Stimulated activated memory B cell treated with anti-CD40 and anti-IgM and Interleukin-4, amounts not matched to agents 10 μg/mL and 1 μg/mL and 100 μg/mL, for 72 hours (primary cell): ENCODE measurements at regions not wholly inside any gene's neighbourhood (a gene's known extent, or its start where the extent isn't known, plus 50 kb on each side); places are given as distances from the start of the nearest gene placed in this dataset.
A peak's percentile ranks its signal among the peaks of the same experiment; 100 is the strongest.
"Not testable (repeated sequence)": the region's sequence is repeated elsewhere in the genome, so short reads cannot be mapped to it uniquely, and the experiment has no call there.

Experiments
- ATAC-seq: fragments of 150-1000 bp; cut with Tn5 transposase; 2 replicates; pipeline ENCODE4 v1.10.0; 2021
- H3K27ac Mint-ChIP-seq: one replicate; pipeline ENCODE4 v1.8.0; 2022; ENCODE audit warnings: mild to moderate bottlenecking, mixed read lengths
- H3K27me3 Mint-ChIP-seq: one replicate; pipeline ENCODE4 v1.8.0; 2022; ENCODE audit warnings: mixed read lengths
- H3K36me3 Mint-ChIP-seq: one replicate; pipeline ENCODE4 v1.8.0; 2022; ENCODE audit warnings: mixed read lengths
- H3K4me1 Mint-ChIP-seq: one replicate; pipeline ENCODE4 v1.8.0; 2022; ENCODE audit warnings: mixed read lengths
- H3K4me3 Mint-ChIP-seq: one replicate; pipeline ENCODE4 v1.8.0; 2022; ENCODE audit warnings: mild to moderate bottlenecking, moderate library complexity, mixed read lengths
- H3K9me3 Mint-ChIP-seq: one replicate; pipeline ENCODE4 v1.8.0; 2022; ENCODE audit warnings: mixed read lengths

- Mint-ChIP-seq H3K36me3 (no peaks in the 10 kb centered on the region), H3K27me3 (no peaks in the 10 kb centered on the region), H3K27ac (no peak overlapping the region), H3K4me1 (no peaks in the 10 kb centered on the region), H3K9me3 (peaks cover 13% of the 10 kb centered on the region), H3K4me3 (no peak overlapping the region)
- no peak for ATAC-seq
Observed at GRCh38 chr2:190150413-190150812, 87.9 kb upstream of the MSTN start.

DNA sequence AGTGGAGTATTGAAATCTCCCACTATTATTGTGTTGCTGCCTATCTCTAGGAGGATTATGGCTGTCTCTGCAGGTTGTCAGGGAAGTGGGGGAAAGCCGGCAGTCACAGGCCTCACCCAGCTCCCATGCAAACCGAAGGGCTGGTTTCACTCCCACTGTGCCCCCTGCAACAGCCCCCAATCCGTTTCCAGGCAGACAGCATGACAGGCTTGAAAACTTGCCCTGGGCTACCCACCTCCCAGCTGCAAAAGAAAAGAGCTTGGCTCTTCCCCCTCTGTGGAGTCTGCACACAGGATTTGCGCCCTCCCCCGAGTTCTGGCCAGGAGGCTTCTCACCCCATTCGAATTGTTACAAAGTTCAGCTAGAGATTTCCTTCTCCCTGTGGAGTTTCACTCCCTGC is 87.4 kb upstream of the MSTN start:
- no peaks in the 10 kb centered on the region for H3K36me3 Mint-ChIP-seq

DNA sequence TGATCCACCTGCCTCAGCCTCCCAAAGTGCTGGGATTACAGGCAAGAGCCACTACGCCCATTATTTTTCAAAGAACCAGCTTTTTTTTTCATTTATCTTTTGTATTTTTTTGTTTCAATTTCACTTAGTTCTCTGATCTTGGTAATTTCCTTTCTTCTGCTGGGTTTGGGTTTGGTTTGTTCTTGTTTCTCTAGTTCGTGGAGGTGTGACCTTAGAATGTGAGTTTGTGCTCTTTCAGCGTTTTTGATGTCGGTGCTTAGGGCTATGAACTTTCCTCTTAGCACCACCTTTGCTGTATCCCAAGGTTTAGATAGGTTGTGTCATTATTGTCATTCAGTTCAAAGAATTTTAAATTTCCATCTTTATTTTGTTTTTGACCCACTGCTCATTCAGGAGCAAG is 86.7 kb upstream of the MSTN start:
- Mint-ChIP-seq H3K4me1 (no peaks in the 10 kb centered on the region), H3K27me3 (no peaks in the 10 kb centered on the region), H3K36me3 (no peaks in the 10 kb centered on the region), H3K9me3 (peaks cover 13% of the 10 kb centered on the region), H3K4me3 (no peak overlapping the region), H3K27ac (no peak overlapping the region)
- no peak for ATAC-seq

More for the DNA sequence above, 87.4 kb upstream of the MSTN start:
- H3K27me3 Mint-ChIP-seq: no peaks in the 10 kb centered on the region
- ATAC-seq: no peak
- no peak overlapping the region for H3K27ac Mint-ChIP-seq
- peaks cover 13% of the 10 kb centered on the region for H3K9me3 Mint-ChIP-seq
- no peak overlapping the region for H3K4me3 Mint-ChIP-seq
- H3K4me1 Mint-ChIP-seq: no peaks in the 10 kb centered on the region

DNA sequence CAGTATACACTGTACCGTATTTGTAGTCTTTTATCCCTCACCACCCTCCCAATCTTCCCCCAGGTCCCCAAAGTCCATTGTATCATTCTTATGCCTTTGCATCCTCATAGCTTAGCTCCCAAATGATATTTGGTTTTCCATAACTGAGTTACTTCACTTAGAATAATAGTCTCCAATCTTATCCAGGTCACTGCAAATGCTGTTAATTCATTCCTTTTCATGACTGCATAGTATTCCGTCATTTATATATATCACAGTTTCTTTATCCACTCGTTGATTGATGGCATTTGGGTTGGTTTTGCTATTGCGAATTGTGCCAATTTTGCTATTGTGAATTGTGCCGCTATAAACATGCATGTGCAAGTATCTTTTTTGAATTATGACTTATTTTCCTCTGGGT is 83.6 kb upstream of the MSTN start:
- not testable (repeated sequence) for ATAC-seq, H3K27me3 Mint-ChIP-seq, H3K4me1 Mint-ChIP-seq, H3K4me3 Mint-ChIP-seq, H3K27ac Mint-ChIP-seq, H3K36me3 Mint-ChIP-seq
- peaks cover 14% of the 10 kb centered on the region for H3K9me3 Mint-ChIP-seq

- not testable (repeated sequence) for ATAC-seq
- peaks cover 27% of the 10 kb centered on the region for H3K9me3 Mint-ChIP-seq
Observed at GRCh38 chr2:190140474-190140873, 77.9 kb upstream of the MSTN start.

DNA sequence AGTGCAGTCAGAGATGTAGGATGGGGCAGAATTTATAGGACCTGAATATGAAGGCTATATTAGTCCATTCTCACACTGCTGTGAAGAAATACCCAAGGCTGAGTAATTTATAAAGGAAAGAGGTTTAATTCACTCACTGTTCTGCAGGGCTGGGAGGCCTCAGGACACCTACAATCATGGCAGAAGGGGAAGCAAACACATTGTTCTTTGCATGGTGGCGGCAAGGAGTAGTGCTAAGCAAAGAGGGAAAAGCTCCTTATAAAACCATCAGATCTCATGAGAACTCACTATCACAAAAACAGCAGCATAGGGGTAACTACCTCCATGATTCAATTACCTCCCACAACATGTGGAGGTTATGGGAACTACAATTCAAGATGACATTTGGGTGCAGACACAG is 76.8 kb upstream of the MSTN start:
- no peak for ATAC-seq
- Mint-ChIP-seq H3K9me3 (peaks cover 27% of the 10 kb centered on the region), H3K27me3 (no peaks in the 10 kb centered on the region), H3K4me3 (no peak overlapping the region), H3K4me1 (no peaks in the 10 kb centered on the region), H3K36me3 (peaks cover 29% of the 10 kb centered on the region), H3K27ac (no peak overlapping the region)

More at GRCh38 chr2:190140474-190140873, 77.9 kb upstream of the MSTN start:
- peaks cover 29% of the 10 kb centered on the region for H3K36me3 Mint-ChIP-seq
- not testable (repeated sequence) for H3K4me1 Mint-ChIP-seq, H3K4me3 Mint-ChIP-seq, H3K27ac Mint-ChIP-seq, H3K27me3 Mint-ChIP-seq

DNA sequence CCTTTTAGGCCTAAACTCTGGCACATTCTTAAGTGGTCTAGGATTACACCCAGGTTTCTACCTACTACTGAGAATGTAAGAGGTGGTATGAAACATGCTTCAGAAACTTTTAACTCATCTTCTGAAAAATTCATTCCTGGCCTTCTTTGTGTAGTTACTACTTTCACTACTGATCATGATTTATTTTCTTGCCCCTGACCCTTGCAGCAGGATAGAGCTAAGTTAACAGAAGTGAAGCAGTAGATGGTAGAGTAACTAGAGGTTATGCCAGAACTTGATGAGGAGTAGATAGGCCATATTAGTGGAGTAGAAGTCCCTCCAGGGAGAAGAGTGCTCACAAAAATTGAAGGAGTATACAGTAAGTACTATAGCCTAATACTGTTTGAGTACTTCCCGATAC is 75.5 kb upstream of the MSTN start:
- H3K27ac Mint-ChIP-seq: no peak overlapping the region
- H3K9me3 Mint-ChIP-seq: peaks cover 27% of the 10 kb centered on the region

DNA sequence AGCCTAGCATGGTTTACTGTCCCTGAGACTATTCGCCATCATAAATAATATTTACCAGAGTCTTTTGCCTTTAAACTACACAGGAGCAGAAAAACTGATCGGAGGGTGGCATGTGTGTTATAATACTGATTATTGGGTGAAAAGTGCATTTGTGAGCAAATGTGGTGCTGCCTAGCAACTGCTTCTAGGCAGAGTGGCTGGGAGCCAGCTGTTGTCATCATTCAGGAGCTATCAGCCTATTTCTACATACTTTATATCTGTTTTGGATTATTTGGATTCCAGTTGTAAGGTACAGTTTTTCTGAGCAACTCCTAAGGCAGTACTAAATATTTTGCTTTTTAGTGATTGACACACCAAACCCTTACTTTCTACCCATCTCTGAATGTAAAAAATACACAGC is 75.0 kb upstream of the MSTN start:
- Mint-ChIP-seq H3K4me3 (no peak overlapping the region), H3K36me3 (peaks cover 29% of the 10 kb centered on the region), H3K9me3 (peaks cover 27% of the 10 kb centered on the region), H3K27me3 (no peaks in the 10 kb centered on the region), H3K27ac (no peak overlapping the region), H3K4me1 (no peaks in the 10 kb centered on the region)
- no peak for ATAC-seq

More for the DNA sequence above, 75.5 kb upstream of the MSTN start:
- Mint-ChIP-seq H3K27me3 (no peaks in the 10 kb centered on the region), H3K4me3 (no peak overlapping the region), H3K4me1 (no peaks in the 10 kb centered on the region), H3K36me3 (peaks cover 29% of the 10 kb centered on the region)
- ATAC-seq: no peak

GRCh38 chr2:190136825-190137224 is 74.3 kb upstream of the MSTN start:
- ATAC-seq: no peak
- Mint-ChIP-seq H3K36me3 (peaks cover 29% of the 10 kb centered on the region), H3K27me3 (no peaks in the 10 kb centered on the region), H3K4me3 (no peak overlapping the region), H3K9me3 (peaks cover 27% of the 10 kb centered on the region), H3K4me1 (no peaks in the 10 kb centered on the region), H3K27ac (no peak overlapping the region)

- no peak overlapping the region for H3K27ac Mint-ChIP-seq
- H3K4me3 Mint-ChIP-seq: no peak overlapping the region
- H3K36me3 Mint-ChIP-seq: peaks cover 24% of the 10 kb centered on the region
- H3K27me3 Mint-ChIP-seq: no peaks in the 10 kb centered on the region
- H3K4me1 Mint-ChIP-seq: no peaks in the 10 kb centered on the region
- peaks cover 27% of the 10 kb centered on the region for H3K9me3 Mint-ChIP-seq
- ATAC-seq: no peak
Observed at GRCh38 chr2:190136259-190136658, 73.7 kb upstream of the MSTN start.

GRCh38 chr2:190129421-190130199 is 67.1 kb upstream of the MSTN start:
- H3K9me3 Mint-ChIP-seq: no peaks in the 10 kb centered on the region
- no peak for ATAC-seq
- H3K27ac Mint-ChIP-seq: no peak overlapping the region
- H3K36me3 Mint-ChIP-seq: no peaks in the 10 kb centered on the region
- H3K4me3 Mint-ChIP-seq: no peak overlapping the region
- no peaks in the 10 kb centered on the region for H3K27me3 Mint-ChIP-seq
- H3K4me1 Mint-ChIP-seq: no peaks in the 10 kb centered on the region

DNA sequence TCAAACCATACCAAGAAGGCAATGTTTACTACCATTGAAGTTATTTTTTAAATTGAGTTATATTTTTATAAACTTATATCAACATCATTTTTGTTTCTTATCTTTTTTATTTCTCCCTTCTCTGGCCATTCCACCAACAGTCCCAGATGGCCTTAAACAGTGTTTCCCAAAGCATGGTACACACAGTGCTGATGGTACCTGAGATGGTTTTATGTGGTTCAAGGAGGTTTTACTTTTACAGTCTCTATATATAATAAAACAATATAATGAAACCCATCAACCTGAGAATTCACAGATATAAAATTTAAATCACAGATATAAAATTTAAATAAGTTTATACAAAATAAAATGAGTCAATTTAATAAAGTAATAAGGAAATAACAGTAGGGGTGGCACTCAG is 65.1 kb upstream of the MSTN start:
- ATAC-seq: no peak
- Mint-ChIP-seq H3K4me3 (no peak overlapping the region), H3K4me1 (no peaks in the 10 kb centered on the region), H3K27ac (no peak overlapping the region), H3K27me3 (no peaks in the 10 kb centered on the region), H3K36me3 (no peaks in the 10 kb centered on the region), H3K9me3 (no peaks in the 10 kb centered on the region)

DNA sequence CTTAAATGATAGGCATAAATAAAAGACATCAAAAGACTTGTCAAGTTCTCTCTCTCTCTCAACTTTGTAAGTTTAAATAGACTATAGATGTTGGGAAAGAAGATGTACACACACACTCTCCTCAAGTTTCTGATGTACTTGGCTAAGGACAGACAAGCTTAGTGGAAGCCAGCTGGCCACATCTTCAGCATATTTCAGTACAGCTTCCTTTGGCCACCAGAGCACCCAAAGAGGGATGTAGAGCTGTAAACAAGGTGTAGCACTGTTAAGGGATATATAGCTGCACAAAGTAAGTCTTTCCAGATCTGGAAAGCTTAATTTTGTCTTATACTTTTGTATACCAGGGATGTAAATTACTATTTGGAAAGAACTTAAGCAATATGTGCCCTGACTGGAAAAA is 64.3 kb upstream of the MSTN start:
- H3K27ac Mint-ChIP-seq: no peak overlapping the region
- peaks cover 6% of the 10 kb centered on the region for H3K4me1 Mint-ChIP-seq
- no peak overlapping the region for H3K4me3 Mint-ChIP-seq
- no peaks in the 10 kb centered on the region for H3K27me3 Mint-ChIP-seq
- no peaks in the 10 kb centered on the region for H3K36me3 Mint-ChIP-seq
- H3K9me3 Mint-ChIP-seq: no peaks in the 10 kb centered on the region
- no peak for ATAC-seq

GRCh38 chr2:190123956-190124355 is 61.4 kb upstream of the MSTN start:
- no peak overlapping the region for H3K27ac Mint-ChIP-seq
- no peaks in the 10 kb centered on the region for H3K27me3 Mint-ChIP-seq
- no peaks in the 10 kb centered on the region for H3K36me3 Mint-ChIP-seq
- H3K4me3 Mint-ChIP-seq: no peak overlapping the region
- no peaks in the 10 kb centered on the region for H3K9me3 Mint-ChIP-seq
- ATAC-seq: no peak
- H3K4me1 Mint-ChIP-seq: peaks cover 25% of the 10 kb centered on the region

- ATAC-seq: no peak
- Mint-ChIP-seq H3K36me3 (no peaks in the 10 kb centered on the region), H3K9me3 (no peaks in the 10 kb centered on the region), H3K4me3 (no peak overlapping the region), H3K4me1 (peaks cover 25% of the 10 kb centered on the region), H3K27me3 (no peaks in the 10 kb centered on the region), H3K27ac (peak overlapping the region; percentile 7)
Observed at GRCh38 chr2:190121971-190122370, 59.4 kb upstream of the MSTN start.

- no peak for ATAC-seq
- H3K27ac Mint-ChIP-seq: peak overlapping the region; percentile 7
- peaks cover 25% of the 10 kb centered on the region for H3K4me1 Mint-ChIP-seq
- no peaks in the 10 kb centered on the region for H3K27me3 Mint-ChIP-seq
- H3K9me3 Mint-ChIP-seq: no peaks in the 10 kb centered on the region
- H3K4me3 Mint-ChIP-seq: no peak overlapping the region
- no peaks in the 10 kb centered on the region for H3K36me3 Mint-ChIP-seq
Observed at GRCh38 chr2:190121305-190121704, 58.8 kb upstream of the MSTN start.
